ENCODE measurements at regions not wholly inside any gene's neighbourhood (a gene's known extent, or its start where the extent isn't known, plus 50 kb on each side); places are given as distances from the start of the nearest gene placed in this dataset.

DNA sequence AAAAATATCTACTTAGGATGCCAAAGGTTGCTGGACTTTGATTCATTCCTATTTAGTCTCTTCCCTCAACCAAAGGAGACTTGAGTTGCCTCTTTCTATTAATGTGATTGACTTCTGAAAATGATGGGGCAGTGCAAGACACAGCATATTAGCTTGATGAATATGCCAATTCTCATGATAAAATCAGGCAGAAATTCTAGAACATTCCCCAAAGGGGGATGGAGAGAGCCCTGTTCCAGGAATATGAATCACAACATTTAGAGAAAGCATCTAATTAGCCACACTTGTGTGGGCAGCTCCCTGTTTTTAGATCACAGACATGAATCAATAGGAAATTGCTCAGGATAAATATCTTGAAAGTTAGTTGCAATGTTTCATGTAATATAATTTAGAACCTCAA lies 584.0 kb upstream of the CDH8 start:
- DNase-seq (ENCODE audit: extremely low spot score, unreplicated experiment) = no peak
- Mint-ChIP-seq H3K4me3 (ENCODE audit: unreplicated experiment) (no peak overlapping the region), H3K27ac (ENCODE audit: unreplicated experiment) (no peak overlapping the region), H3K9me3 (ENCODE audit: unreplicated experiment) (peaks cover 38% of the 10 kb centered on the region), H3K4me1 (ENCODE audit: unreplicated experiment) (no peaks in the 10 kb centered on the region), H3K27me3 (ENCODE audit: unreplicated experiment) (no peaks in the 10 kb centered on the region), H3K36me3 (ENCODE audit: unreplicated experiment) (no peaks in the 10 kb centered on the region)
- TF ChIP-seq, protein P1, sequence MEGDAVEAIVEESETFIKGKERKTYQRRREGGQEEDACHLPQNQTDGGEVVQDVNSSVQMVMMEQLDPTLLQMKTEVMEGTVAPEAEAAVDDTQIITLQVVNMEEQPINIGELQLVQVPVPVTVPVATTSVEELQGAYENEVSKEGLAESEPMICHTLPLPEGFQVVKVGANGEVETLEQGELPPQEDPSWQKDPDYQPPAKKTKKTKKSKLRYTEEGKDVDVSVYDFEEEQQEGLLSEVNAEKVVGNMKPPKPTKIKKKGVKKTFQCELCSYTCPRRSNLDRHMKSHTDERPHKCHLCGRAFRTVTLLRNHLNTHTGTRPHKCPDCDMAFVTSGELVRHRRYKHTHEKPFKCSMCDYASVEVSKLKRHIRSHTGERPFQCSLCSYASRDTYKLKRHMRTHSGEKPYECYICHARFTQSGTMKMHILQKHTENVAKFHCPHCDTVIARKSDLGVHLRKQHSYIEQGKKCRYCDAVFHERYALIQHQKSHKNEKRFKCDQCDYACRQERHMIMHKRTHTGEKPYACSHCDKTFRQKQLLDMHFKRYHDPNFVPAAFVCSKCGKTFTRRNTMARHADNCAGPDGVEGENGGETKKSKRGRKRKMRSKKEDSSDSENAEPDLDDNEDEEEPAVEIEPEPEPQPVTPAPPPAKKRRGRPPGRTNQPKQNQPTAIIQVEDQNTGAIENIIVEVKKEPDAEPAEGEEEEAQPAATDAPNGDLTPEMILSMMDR (IDR thresholded peaks at IDR 0.05) = no peak

DNA sequence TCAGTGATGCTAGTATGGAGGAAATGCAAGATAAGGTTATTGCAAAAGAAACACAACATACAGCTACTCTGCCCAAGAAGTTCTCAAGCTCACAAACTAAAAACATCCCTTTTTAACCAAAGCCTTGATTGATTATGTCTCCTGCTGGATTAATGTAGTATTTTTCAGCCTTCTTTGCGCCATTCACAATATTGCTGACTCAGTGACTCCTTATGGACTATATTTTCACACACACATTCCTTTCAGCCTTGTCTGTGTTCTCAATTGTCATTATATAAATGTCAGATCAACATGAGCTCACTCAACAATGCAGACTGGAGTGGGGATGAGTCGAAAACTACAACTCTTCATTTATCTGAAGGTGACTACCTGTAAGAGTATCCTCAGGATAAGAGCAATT lies 579.3 kb upstream of the CDH8 start:
- H3K27ac Mint-ChIP-seq (ENCODE audit: unreplicated experiment) = no peak overlapping the region
- H3K4me1 Mint-ChIP-seq (ENCODE audit: unreplicated experiment) = no peaks in the 10 kb centered on the region
- peaks cover 54% of the 10 kb centered on the region for H3K9me3 Mint-ChIP-seq (ENCODE audit: unreplicated experiment)
- DNase-seq (ENCODE audit: extremely low spot score, unreplicated experiment) = no peak
- no peak overlapping the region for H3K4me3 Mint-ChIP-seq (ENCODE audit: unreplicated experiment)
- TF ChIP-seq, protein P1 (IDR thresholded peaks at IDR 0.05) = no peak
- no peaks in the 10 kb centered on the region for H3K27me3 Mint-ChIP-seq (ENCODE audit: unreplicated experiment)
- H3K36me3 Mint-ChIP-seq (ENCODE audit: unreplicated experiment) = no peaks in the 10 kb centered on the region

DNA sequence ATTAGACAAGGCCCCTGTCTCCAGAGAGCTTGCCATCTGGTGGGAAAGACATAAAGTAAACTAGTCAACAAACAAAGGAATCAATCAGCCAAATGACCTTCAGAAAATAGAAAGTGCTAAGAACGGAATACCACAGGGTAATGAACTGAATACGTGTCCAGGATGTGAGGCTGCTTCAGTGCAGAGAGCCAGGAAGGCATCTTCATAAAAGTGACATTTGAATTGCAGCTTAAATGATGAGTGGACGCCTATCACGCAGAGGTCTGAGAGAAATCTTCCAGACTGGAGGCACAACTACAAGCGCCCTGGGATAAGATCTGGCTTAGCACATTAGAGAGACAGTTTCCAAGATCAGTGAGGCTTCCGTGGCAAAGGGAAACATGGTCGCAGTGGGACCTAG lies 574.1 kb upstream of the CDH8 start:
- no peak for DNase-seq (ENCODE audit: extremely low spot score, unreplicated experiment)
- no peaks in the 10 kb centered on the region for H3K27me3 Mint-ChIP-seq (ENCODE audit: unreplicated experiment)
- H3K4me3 Mint-ChIP-seq (ENCODE audit: unreplicated experiment) = no peak overlapping the region
- peaks cover 19% of the 10 kb centered on the region for H3K9me3 Mint-ChIP-seq (ENCODE audit: unreplicated experiment)
- no peaks in the 10 kb centered on the region for H3K36me3 Mint-ChIP-seq (ENCODE audit: unreplicated experiment)
- H3K4me1 Mint-ChIP-seq (ENCODE audit: unreplicated experiment) = no peaks in the 10 kb centered on the region
- TF ChIP-seq, protein P1 (IDR thresholded peaks at IDR 0.05) = no peak
- no peak overlapping the region for H3K27ac Mint-ChIP-seq (ENCODE audit: unreplicated experiment)

DNA sequence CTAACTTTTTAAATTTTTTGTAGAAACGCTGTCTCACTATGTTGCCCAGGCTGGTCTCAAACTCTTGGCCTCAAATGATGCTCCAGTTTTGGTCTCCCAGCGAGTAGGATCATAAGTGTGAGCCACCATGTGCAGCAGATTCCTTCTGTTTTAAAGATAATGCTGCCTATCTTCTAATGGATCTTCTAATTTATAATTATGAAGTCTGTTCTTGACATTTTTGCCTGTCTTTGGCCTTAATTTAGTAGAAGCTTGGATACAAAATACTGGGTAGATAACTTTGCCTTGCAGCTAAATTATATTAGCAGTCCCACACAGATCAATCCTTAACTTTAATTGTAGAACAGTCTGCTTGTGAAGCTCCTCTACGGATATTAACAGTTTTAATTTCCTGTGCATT lies 566.6 kb upstream of the CDH8 start:
- DNase-seq (ENCODE audit: extremely low spot score, unreplicated experiment) = no peak
- Mint-ChIP-seq H3K27ac (ENCODE audit: unreplicated experiment) (no peak overlapping the region), H3K9me3 (ENCODE audit: unreplicated experiment) (peaks cover 29% of the 10 kb centered on the region), H3K4me1 (ENCODE audit: unreplicated experiment) (no peaks in the 10 kb centered on the region), H3K4me3 (ENCODE audit: unreplicated experiment) (no peak overlapping the region), H3K27me3 (ENCODE audit: unreplicated experiment) (no peaks in the 10 kb centered on the region), H3K36me3 (ENCODE audit: unreplicated experiment) (no peaks in the 10 kb centered on the region)
- TF ChIP-seq, protein P1 (IDR thresholded peaks at IDR 0.05) = no peak

DNA sequence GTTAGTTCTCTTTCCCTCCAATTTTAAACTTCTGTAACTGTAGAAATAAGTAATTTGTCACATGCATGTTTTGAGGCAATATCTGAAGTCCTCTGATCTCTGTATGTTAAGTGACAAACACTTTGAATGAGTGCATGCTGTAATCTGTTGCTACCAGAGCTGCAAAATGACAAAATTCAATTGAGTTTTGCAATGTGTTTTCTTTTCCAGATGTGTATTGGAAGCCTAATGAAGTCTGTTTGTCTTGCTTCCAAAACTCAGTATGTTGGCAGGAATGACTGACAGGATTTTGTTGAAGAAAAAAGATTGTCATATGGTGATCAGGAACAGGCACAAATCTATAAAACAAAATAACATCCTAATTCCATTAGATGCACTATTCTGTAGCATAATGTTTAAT lies 561.6 kb upstream of the CDH8 start:
- H3K27me3 Mint-ChIP-seq (ENCODE audit: unreplicated experiment) = no peaks in the 10 kb centered on the region
- H3K4me1 Mint-ChIP-seq (ENCODE audit: unreplicated experiment) = no peaks in the 10 kb centered on the region
- H3K9me3 Mint-ChIP-seq (ENCODE audit: unreplicated experiment) = peaks cover 40% of the 10 kb centered on the region
- no peak for DNase-seq (ENCODE audit: extremely low spot score, unreplicated experiment)
- TF ChIP-seq, protein P1 (IDR thresholded peaks at IDR 0.05) = no peak
- no peak overlapping the region for H3K27ac Mint-ChIP-seq (ENCODE audit: unreplicated experiment)
- no peak overlapping the region for H3K4me3 Mint-ChIP-seq (ENCODE audit: unreplicated experiment)
- H3K36me3 Mint-ChIP-seq (ENCODE audit: unreplicated experiment) = no peaks in the 10 kb centered on the region
